RWPE2 (cell line): ENCODE measurements at regions not wholly inside any gene's neighbourhood (a gene's known extent, or its start where the extent isn't known, plus 50 kb on each side); places are given as distances from the start of the nearest gene placed in this dataset.
A peak's percentile ranks its signal among the peaks of the same experiment; 100 is the strongest.

Experiments used
- ATAC-seq: fragments of 200-7000 bp; cut with Tn5 transposase; 3 replicates; pipeline ENCODE4 v1.9.1; 2021; ENCODE audit warnings: low read depth
- DNase-seq: peaks from one replicate; pipeline ENCODE4 v3.0.0-alpha.2; 2020; ENCODE audit warnings: low spot score
- H3K27ac ChIP-seq: fragments of 450-650 bp; 2 replicates; pipeline ENCODE4 v1.5.1; 2017; ENCODE audit warnings: mild to moderate bottlenecking; ENCODE audit not compliant: poor library complexity, severe bottlenecking
- H3K27me3 ChIP-seq: fragments of 250-450 bp; sonication (Bioruptor Pico); 2 replicates; pipeline ENCODE4 v1.5.1; 2021; ENCODE audit warnings: mild to moderate bottlenecking, moderate library complexity; ENCODE audit not compliant: insufficient read depth, poor library complexity, severe bottlenecking
- H3K36me3 ChIP-seq: fragments of 250-450 bp; sonication (Bioruptor Pico); 2 replicates; pipeline ENCODE4 v1.5.1; 2020; ENCODE audit warnings: low read depth, mild to moderate bottlenecking, moderate library complexity
- H3K4me1 ChIP-seq: fragments of 250-450 bp; sonication (Bioruptor Pico); 2 replicates; pipeline ENCODE4 v1.5.1; 2021; ENCODE audit warnings: mild to moderate bottlenecking, moderate library complexity; ENCODE audit not compliant: insufficient read depth, poor library complexity, severe bottlenecking
- H3K4me3 ChIP-seq: fragments of 250-450 bp; sonication (Bioruptor Pico); 2 replicates; pipeline ENCODE4 v1.5.1; 2021; ENCODE audit warnings: mild to moderate bottlenecking, moderate library complexity; ENCODE audit not compliant: severe bottlenecking
- H3K9me3 ChIP-seq: fragments of 250-450 bp; sonication (Bioruptor Pico); 2 replicates; pipeline ENCODE4 v1.5.1; 2021; ENCODE audit warnings: mild to moderate bottlenecking, moderate library complexity; ENCODE audit not compliant: severe bottlenecking
- CTCF ChIP-seq: fragments of 450-650 bp; IDR thresholded peaks from one replicate; pipeline ENCODE4 v1.5.1; 2017; ENCODE audit warnings: mild to moderate bottlenecking, moderate library complexity; ENCODE audit not compliant: poor library complexity, severe bottlenecking

- Histone ChIP-seq H3K4me3 (no peak overlapping the region), H3K27ac (no peak overlapping the region), H3K9me3 (no peaks in the 10 kb centered on the region), H3K4me1 (no peaks in the 10 kb centered on the region), H3K27me3 (peaks cover 14% of the 10 kb centered on the region), H3K36me3 (no peaks in the 10 kb centered on the region)
- no peak for TF ChIP-seq CTCF
- no peak for ATAC-seq
- no peak for DNase-seq
These were observed 433.8 kb downstream of the PRKD1 start for GRCh38 chr14:29493849-29494248.

DNA sequence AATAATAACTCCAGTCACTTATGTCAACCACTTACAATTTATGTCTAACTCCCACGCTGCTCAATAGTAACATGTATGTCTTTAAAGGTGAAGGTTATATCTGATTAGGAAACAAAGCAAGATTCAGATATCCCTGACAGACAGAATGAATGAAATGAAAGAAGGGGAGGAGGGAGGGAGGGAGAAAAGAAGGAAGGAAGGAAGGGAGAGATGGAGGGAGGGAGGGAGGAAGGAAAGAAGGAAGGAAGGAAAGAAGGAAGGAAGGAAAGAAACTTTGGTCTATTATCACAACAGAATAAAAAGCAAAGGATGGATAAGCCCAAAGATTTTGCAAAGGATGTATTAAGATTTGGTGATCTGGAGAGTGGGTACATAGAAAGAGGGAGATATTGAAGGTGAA, 433.3 kb downstream of the PRKD1 start:
- Histone ChIP-seq H3K9me3 (no peaks in the 10 kb centered on the region), H3K27ac (no peak overlapping the region), H3K36me3 (no peaks in the 10 kb centered on the region), H3K4me3 (no peak overlapping the region), H3K27me3 (peaks cover 14% of the 10 kb centered on the region), H3K4me1 (no peaks in the 10 kb centered on the region)
- ATAC-seq, result no peak
- TF ChIP-seq CTCF, result no peak
- DNase-seq, result no peak

GRCh38 chr14:29503903-29504302, 423.7 kb downstream of the PRKD1 start:
- no peak overlapping the region for H3K4me3 ChIP-seq
- peaks cover 10% of the 10 kb centered on the region for H3K27me3 ChIP-seq
- no peak for ATAC-seq
- no peaks in the 10 kb centered on the region for H3K36me3 ChIP-seq
- H3K27ac ChIP-seq, result no peak overlapping the region
- no peak for DNase-seq
- H3K4me1 ChIP-seq, result no peaks in the 10 kb centered on the region
- H3K9me3 ChIP-seq, result no peaks in the 10 kb centered on the region
- TF ChIP-seq CTCF, result no peak

DNA sequence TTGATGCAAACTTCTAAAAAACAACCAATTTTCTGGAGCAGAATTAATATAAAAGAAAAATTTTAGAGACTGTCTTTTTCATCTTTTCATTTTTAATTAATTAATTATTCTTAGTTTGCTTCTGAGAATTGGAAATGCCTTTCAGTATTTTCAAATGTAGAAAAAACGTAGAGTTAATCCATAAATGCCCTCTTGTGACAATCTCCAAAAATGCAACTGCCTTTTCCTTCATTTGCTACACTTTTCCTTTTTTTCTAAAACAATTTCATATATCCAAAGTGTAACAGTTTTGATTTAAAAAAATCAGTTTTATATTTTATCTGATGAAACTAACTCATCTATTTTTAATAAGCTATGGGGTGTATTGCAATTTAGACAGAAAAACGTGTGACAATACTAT, 409.3 kb downstream of the PRKD1 start:
- peak; percentile 55 for TF ChIP-seq CTCF
- Histone ChIP-seq H3K27me3 (peaks cover 28% of the 10 kb centered on the region), H3K27ac (no peak overlapping the region), H3K4me3 (no peak overlapping the region), H3K4me1 (no peaks in the 10 kb centered on the region), H3K36me3 (no peaks in the 10 kb centered on the region), H3K9me3 (no peaks in the 10 kb centered on the region)
- DNase-seq (no peak), ATAC-seq (no peak)

- Histone ChIP-seq H3K4me1 (no peaks in the 10 kb centered on the region), H3K4me3 (no peak overlapping the region), H3K27me3 (peaks cover 28% of the 10 kb centered on the region), H3K9me3 (no peaks in the 10 kb centered on the region), H3K36me3 (no peaks in the 10 kb centered on the region), H3K27ac (no peak overlapping the region)
- peak; percentile 75 for TF ChIP-seq CTCF
- DNase-seq (no peak), ATAC-seq (peak; percentile 42; the same call in 1 of the 3 replicates)
These were observed 406.0 kb downstream of the PRKD1 start for GRCh38 chr14:29521526-29522137.
